OCI-LY3 (cell line): ENCODE measurements at regions not wholly inside any gene's neighbourhood (a gene's known extent, or its start where the extent isn't known, plus 50 kb on each side); places are given as distances from the start of the nearest gene placed in this dataset.

Experiments used
- EZH2phosphoT487 ChIP-seq: fragments of 200-600 bp; shearing (Covaris generic); IDR thresholded peaks from 2 replicates; pipeline ENCODE4 v1.6.1; 2018; ENCODE audit warnings: antibody characterized with exemption, mixed run types, low read depth
- TF ChIP-seq, protein P1 (sequence below): fragments of 200-600, 300-600 bp; sonication (generic); IDR thresholded peaks from 2 replicates; pipeline ENCODE4 v1.5.1; 2014; ENCODE audit warnings: antibody characterized with exemption, low read length, low read depth

GRCh38 chr4:4641254-4641653 lies 99.4 kb upstream of the STX18 start:
- no peak for TF ChIP-seq EZH2phosphoT487
- TF ChIP-seq, protein P1, sequence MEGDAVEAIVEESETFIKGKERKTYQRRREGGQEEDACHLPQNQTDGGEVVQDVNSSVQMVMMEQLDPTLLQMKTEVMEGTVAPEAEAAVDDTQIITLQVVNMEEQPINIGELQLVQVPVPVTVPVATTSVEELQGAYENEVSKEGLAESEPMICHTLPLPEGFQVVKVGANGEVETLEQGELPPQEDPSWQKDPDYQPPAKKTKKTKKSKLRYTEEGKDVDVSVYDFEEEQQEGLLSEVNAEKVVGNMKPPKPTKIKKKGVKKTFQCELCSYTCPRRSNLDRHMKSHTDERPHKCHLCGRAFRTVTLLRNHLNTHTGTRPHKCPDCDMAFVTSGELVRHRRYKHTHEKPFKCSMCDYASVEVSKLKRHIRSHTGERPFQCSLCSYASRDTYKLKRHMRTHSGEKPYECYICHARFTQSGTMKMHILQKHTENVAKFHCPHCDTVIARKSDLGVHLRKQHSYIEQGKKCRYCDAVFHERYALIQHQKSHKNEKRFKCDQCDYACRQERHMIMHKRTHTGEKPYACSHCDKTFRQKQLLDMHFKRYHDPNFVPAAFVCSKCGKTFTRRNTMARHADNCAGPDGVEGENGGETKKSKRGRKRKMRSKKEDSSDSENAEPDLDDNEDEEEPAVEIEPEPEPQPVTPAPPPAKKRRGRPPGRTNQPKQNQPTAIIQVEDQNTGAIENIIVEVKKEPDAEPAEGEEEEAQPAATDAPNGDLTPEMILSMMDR: no peak
